ENCODE measurements at regions not wholly inside any gene's neighbourhood (a gene's known extent, or its start where the extent isn't known, plus 50 kb on each side); places are given as distances from the start of the nearest gene placed in this dataset.
"Not testable (repeated sequence)": the region's sequence is repeated elsewhere in the genome, so short reads cannot be mapped to it uniquely, and the experiment has no call there.

- Histone ChIP-seq H3K4me1 (ENCODE audit: control insufficient read depth in 1 of 2, insufficient read depth in 2 of 2, low read length in 2 of 2) (no peaks in the 10 kb centered on the region), H3K4me3 (ENCODE audit: low read depth in 1 of 2, low read length in 2 of 2) (no peak overlapping the region), H3K36me3 (ENCODE audit: control insufficient read depth in 1 of 2, insufficient read depth in 2 of 2, low read length in 2 of 2) (no peaks in the 10 kb centered on the region), H3K27me3 (ENCODE audit: low read depth, low read length) (no peaks in the 10 kb centered on the region), H3K9me3 (ENCODE audit: control insufficient read depth in 1 of 2, low read length in 2 of 2) (peaks cover 0 to 8% of the 10 kb centered on the region in 2 donors), H3K27ac (ENCODE audit: low read length) (no peak overlapping the region)
Observed at GRCh38 chr9:124126648-124127646, 115.4 kb downstream of the LHX2 start.

- Histone ChIP-seq H3K27me3 (ENCODE audit: low read depth, low read length) (no peaks in the 10 kb centered on the region), H3K4me1 (ENCODE audit: control insufficient read depth in 1 of 2, insufficient read depth in 2 of 2, low read length in 2 of 2) (no peaks in the 10 kb centered on the region), H3K27ac (ENCODE audit: low read length) (no peak overlapping the region), H3K36me3 (ENCODE audit: control insufficient read depth in 1 of 2, insufficient read depth in 2 of 2, low read length in 2 of 2) (no peaks in the 10 kb centered on the region), H3K9me3 (ENCODE audit: control insufficient read depth in 1 of 2, low read length in 2 of 2) (no peaks in the 10 kb centered on the region), H3K4me3 (ENCODE audit: low read depth in 1 of 2, low read length in 2 of 2) (no peak overlapping the region)
Observed at GRCh38 chr9:124128568-124129166, 117.1 kb downstream of the LHX2 start.

- Histone ChIP-seq H3K36me3 (ENCODE audit: control insufficient read depth in 1 of 2, insufficient read depth in 2 of 2, low read length in 2 of 2) (no peaks in the 10 kb centered on the region), H3K27me3 (ENCODE audit: low read depth, low read length) (no peaks in the 10 kb centered on the region), H3K4me3 (ENCODE audit: low read depth in 1 of 2, low read length in 2 of 2) (no peak overlapping the region), H3K9me3 (ENCODE audit: control insufficient read depth in 1 of 2, low read length in 2 of 2) (no peaks in the 10 kb centered on the region), H3K27ac (ENCODE audit: low read length) (no peak overlapping the region), H3K4me1 (ENCODE audit: control insufficient read depth in 1 of 2, insufficient read depth in 2 of 2, low read length in 2 of 2) (no peaks in the 10 kb centered on the region)
Observed at GRCh38 chr9:124130277-124131075, 118.9 kb downstream of the LHX2 start.

GRCh38 chr9:124131518-124131917 is 120.0 kb downstream of the LHX2 start:
- not testable (repeated sequence) for H3K36me3 ChIP-seq (ENCODE audit: control insufficient read depth in 1 of 2, insufficient read depth in 2 of 2, low read length in 2 of 2); H3K27me3 ChIP-seq (ENCODE audit: low read depth, low read length); H3K4me3 ChIP-seq (ENCODE audit: low read depth in 1 of 2, low read length in 2 of 2); H3K27ac ChIP-seq (ENCODE audit: low read length); H3K4me1 ChIP-seq (ENCODE audit: control insufficient read depth in 1 of 2, insufficient read depth in 2 of 2, low read length in 2 of 2); H3K9me3 ChIP-seq (ENCODE audit: control insufficient read depth in 1 of 2, low read length in 2 of 2)

- H3K36me3 ChIP-seq (ENCODE audit: control insufficient read depth in 1 of 2, insufficient read depth in 2 of 2, low read length in 2 of 2), result no peaks in the 10 kb centered on the region
- H3K27ac ChIP-seq (ENCODE audit: low read length), result no peak overlapping the region
- H3K9me3 ChIP-seq (ENCODE audit: control insufficient read depth in 1 of 2, low read length in 2 of 2), result no peaks in the 10 kb centered on the region
- H3K4me1 ChIP-seq (ENCODE audit: control insufficient read depth in 1 of 2, insufficient read depth in 2 of 2, low read length in 2 of 2), result no peaks in the 10 kb centered on the region
- no peak overlapping the region for H3K4me3 ChIP-seq (ENCODE audit: low read depth in 1 of 2, low read length in 2 of 2)
- H3K27me3 ChIP-seq (ENCODE audit: low read depth, low read length), result no peaks in the 10 kb centered on the region
Observed at GRCh38 chr9:124132671-124133147, 121.1 kb downstream of the LHX2 start.

GRCh38 chr9:124133727-124134126 is 122.2 kb downstream of the LHX2 start:
- Histone ChIP-seq H3K4me3 (ENCODE audit: low read depth in 1 of 2, low read length in 2 of 2) (no peak overlapping the region), H3K27ac (ENCODE audit: low read length) (no peak overlapping the region), H3K27me3 (ENCODE audit: low read depth, low read length) (no peaks in the 10 kb centered on the region), H3K36me3 (ENCODE audit: control insufficient read depth in 1 of 2, insufficient read depth in 2 of 2, low read length in 2 of 2) (no peaks in the 10 kb centered on the region), H3K9me3 (ENCODE audit: control insufficient read depth in 1 of 2, low read length in 2 of 2) (no peaks in the 10 kb centered on the region), H3K4me1 (ENCODE audit: control insufficient read depth in 1 of 2, insufficient read depth in 2 of 2, low read length in 2 of 2) (no peaks in the 10 kb centered on the region)

- H3K27ac ChIP-seq (ENCODE audit: low read length), result no peak overlapping the region
- H3K27me3 ChIP-seq (ENCODE audit: low read depth, low read length), result no peaks in the 10 kb centered on the region
- H3K4me3 ChIP-seq (ENCODE audit: low read depth in 1 of 2, low read length in 2 of 2), result no peak overlapping the region
- H3K36me3 ChIP-seq (ENCODE audit: control insufficient read depth in 1 of 2, insufficient read depth in 2 of 2, low read length in 2 of 2), result no peaks in the 10 kb centered on the region
- no peaks in the 10 kb centered on the region for H3K9me3 ChIP-seq (ENCODE audit: control insufficient read depth in 1 of 2, low read length in 2 of 2)
- H3K4me1 ChIP-seq (ENCODE audit: control insufficient read depth in 1 of 2, insufficient read depth in 2 of 2, low read length in 2 of 2), result no peaks in the 10 kb centered on the region
Observed at GRCh38 chr9:124134526-124134925, 123.0 kb downstream of the LHX2 start.

- Histone ChIP-seq H3K27ac (ENCODE audit: low read length) (no peak overlapping the region), H3K27me3 (ENCODE audit: low read depth, low read length) (no peaks in the 10 kb centered on the region), H3K9me3 (ENCODE audit: control insufficient read depth in 1 of 2, low read length in 2 of 2) (no peaks in the 10 kb centered on the region), H3K4me1 (ENCODE audit: control insufficient read depth in 1 of 2, insufficient read depth in 2 of 2, low read length in 2 of 2) (no peaks in the 10 kb centered on the region), H3K4me3 (ENCODE audit: low read depth in 1 of 2, low read length in 2 of 2) (no peak overlapping the region), H3K36me3 (ENCODE audit: control insufficient read depth in 1 of 2, insufficient read depth in 2 of 2, low read length in 2 of 2) (no peaks in the 10 kb centered on the region)
Observed at GRCh38 chr9:124135813-124136365, 121.9 kb upstream of the NEK6 start.

- H3K27ac ChIP-seq (ENCODE audit: low read length), result no peak overlapping the region
- H3K36me3 ChIP-seq (ENCODE audit: control insufficient read depth in 1 of 2, insufficient read depth in 2 of 2, low read length in 2 of 2), result no peaks in the 10 kb centered on the region
- H3K4me1 ChIP-seq (ENCODE audit: control insufficient read depth in 1 of 2, insufficient read depth in 2 of 2, low read length in 2 of 2), result no peaks in the 10 kb centered on the region
- no peak overlapping the region for H3K4me3 ChIP-seq (ENCODE audit: low read depth in 1 of 2, low read length in 2 of 2)
- no peaks in the 10 kb centered on the region for H3K9me3 ChIP-seq (ENCODE audit: control insufficient read depth in 1 of 2, low read length in 2 of 2)
- H3K27me3 ChIP-seq (ENCODE audit: low read depth, low read length), result no peaks in the 10 kb centered on the region
Observed at GRCh38 chr9:124137009-124137943, 120.5 kb upstream of the NEK6 start.

GRCh38 chr9:124137944-124138335 is 119.8 kb upstream of the NEK6 start:
- Histone ChIP-seq H3K4me3 (ENCODE audit: low read depth in 1 of 2, low read length in 2 of 2) (no peak overlapping the region), H3K27ac (ENCODE audit: low read length) (no peak overlapping the region), H3K9me3 (ENCODE audit: control insufficient read depth in 1 of 2, low read length in 2 of 2) (no peaks in the 10 kb centered on the region), H3K36me3 (ENCODE audit: control insufficient read depth in 1 of 2, insufficient read depth in 2 of 2, low read length in 2 of 2) (no peaks in the 10 kb centered on the region), H3K27me3 (ENCODE audit: low read depth, low read length) (no peaks in the 10 kb centered on the region), H3K4me1 (ENCODE audit: control insufficient read depth in 1 of 2, insufficient read depth in 2 of 2, low read length in 2 of 2) (no peaks in the 10 kb centered on the region)

All from muscle layer of duodenum (tissue), 2 donors.